Activated CD8-positive, alpha-beta memory T cell treated with anti-CD3 and anti-CD28 coated beads, Interleukin-2, amount 50 U/mL, for 4 hours (primary cell): ENCODE measurements at regions not wholly inside any gene's neighbourhood (a gene's known extent, or its start where the extent isn't known, plus 50 kb on each side); places are given as distances from the start of the nearest gene placed in this dataset.

Source experiments
- DNase-seq: peaks from one replicate; pipeline ENCODE4 v3.0.0-alpha.2; 2020

DNA sequence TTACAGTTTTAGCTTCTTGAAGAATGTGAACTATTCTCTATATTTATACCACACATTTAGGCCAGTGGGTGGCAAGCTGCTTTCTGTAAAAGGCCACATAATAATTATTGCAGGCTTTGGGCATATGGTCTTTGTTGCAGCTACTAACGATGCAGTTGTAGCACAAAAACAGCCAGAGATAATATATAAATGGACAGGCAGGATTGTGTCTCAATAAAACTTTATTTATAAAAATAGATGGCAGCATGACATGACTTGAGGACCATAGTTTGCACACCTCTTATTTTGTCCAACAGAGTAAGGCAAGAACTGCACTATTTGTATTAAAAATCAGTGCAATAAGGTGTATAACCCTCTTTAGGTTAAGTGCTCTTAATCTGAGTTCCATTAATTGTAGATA is 415.0 kb downstream of the ANXA1 start:
- no peak for DNase-seq

- no peak for DNase-seq
Measured at GRCh38 chr9:73573235-73573634, 421.6 kb downstream of the ANXA1 start.

DNA sequence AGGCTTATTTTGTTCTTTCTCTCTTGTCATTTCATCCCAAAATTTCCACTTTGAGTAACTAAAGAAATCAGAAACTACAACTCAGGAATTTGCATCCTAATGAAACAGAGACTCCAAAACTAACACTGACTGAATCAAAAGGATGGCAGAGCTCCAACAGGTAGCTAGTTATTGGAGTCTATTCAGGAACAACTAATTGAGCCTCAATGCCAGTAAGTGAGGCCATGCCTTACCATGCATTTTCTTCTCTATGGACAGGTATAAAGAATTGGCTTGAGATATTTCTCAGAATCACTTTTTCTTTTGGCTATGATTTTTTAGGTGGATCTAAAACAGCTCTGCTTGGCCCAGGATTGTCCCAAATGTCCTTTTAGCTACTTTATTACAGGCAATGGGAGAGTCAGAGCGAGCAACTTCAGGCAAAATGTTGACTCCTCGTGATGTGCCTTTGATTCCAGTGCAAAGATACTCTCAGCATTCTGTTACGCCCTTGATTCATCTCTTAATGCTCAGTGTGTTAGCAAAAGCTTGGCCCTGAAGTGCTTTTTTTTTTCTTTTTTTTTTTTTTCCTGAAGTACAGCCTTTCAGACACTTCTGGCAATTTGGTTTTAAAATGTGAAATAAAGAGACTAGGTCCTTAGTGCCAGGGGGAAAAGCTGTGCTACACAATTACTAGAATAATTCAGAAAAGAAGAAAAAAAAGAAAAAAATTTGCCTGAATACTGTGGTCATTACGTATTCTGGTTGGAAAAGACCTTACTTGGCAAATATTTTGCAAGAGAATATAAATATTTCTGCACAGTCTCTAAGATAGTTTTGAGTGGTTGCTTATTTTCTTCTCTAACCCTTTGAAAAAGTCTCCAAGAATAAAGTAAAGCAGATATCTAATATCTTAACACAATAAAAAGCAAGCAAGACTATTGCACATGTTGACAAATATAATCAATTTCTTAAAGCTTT is 423.7 kb downstream of the ANXA1 start:
- DNase-seq, result no peak

DNA sequence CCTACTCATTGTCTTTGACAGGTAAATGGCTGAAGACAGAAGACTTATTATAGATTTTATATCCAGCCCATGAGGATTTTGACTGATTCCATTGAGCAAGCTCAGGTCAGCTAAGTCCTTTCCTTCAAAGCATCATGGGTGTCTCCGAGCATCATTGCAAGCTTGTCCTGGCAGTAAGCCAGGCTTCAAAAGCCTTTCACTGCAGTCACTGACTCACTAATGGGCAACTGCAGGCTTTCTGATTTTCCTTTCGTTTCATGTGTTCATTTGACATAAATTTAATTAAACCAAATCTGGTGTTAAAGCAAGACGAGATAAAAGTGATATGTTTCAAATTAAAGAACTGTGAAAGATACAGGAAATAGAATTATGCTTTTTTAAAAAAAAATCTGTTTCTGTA is 426.2 kb downstream of the ANXA1 start:
- DNase-seq, result no peak

DNA sequence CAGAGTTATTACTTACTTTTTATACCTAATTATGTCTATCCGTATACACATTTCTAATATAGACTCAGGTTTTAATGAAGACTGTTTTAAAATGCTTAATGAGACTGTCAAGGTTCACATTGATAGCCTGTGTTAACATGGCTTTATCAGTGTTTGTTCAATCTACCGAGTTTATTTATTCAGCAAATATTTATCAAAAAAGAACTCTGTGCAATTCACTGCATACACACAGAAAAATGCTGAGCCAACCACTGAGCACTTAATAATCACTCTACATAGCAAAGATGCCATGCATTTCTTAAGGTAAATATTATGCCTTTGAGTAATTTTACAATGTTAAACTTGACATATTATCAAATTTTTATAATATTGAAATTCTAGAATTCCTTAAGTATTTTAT is 428.2 kb downstream of the ANXA1 start:
- no peak for DNase-seq

- no peak for DNase-seq
Measured at GRCh38 chr9:73583576-73583975, 431.9 kb downstream of the ANXA1 start.

DNA sequence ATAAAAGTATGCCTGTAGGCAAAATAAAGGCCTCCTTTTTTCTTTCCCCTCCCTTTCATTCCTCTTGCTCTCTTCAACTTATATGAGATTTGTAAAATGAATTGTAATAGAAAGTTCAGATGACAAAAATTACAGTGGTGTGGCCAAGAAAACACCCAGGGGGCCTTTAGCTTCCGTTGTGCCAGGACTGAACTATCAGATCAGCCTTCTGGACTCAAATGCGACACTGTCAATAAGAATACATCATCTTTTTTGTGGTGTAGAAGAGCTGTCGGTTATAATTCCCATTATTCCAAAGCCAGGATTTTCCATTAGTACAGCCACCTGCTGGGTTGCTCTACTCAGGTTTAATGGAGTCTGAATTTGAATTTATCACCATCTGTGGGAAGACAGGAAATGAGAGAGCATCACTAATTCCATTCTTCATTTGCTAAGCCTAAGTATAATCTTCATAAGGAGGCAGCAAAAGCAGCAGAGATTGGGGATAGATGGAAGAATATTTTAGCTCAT is 443.4 kb downstream of the ANXA1 start:
- no peak for DNase-seq

- no peak for DNase-seq
Measured at GRCh38 chr9:73596321-73596720, 444.7 kb downstream of the ANXA1 start.

- DNase-seq, result no peak
Measured at GRCh38 chr9:73597039-73597438, 445.4 kb downstream of the ANXA1 start.

DNA sequence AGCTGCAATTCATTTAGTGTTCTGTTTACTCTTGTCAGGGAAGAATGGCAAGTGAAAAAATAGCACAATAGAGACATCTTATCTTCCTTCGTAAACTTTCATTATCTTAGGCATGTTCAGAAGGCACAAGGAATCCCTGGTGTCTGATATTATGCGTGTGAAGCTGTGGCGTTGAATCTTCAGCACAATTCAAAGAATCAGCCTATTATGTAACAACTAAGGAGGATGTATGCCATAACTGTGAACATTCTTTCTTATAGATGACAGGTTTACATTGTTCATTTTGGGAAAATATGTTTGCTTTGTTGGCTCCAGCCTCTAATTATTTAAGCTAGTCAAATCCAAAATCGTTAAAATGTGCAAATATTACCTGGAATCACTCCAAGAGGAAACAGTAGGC is 446.1 kb downstream of the ANXA1 start:
- no peak for DNase-seq

GRCh38 chr9:73609381-73609780 is 457.7 kb downstream of the ANXA1 start:
- no peak for DNase-seq

DNA sequence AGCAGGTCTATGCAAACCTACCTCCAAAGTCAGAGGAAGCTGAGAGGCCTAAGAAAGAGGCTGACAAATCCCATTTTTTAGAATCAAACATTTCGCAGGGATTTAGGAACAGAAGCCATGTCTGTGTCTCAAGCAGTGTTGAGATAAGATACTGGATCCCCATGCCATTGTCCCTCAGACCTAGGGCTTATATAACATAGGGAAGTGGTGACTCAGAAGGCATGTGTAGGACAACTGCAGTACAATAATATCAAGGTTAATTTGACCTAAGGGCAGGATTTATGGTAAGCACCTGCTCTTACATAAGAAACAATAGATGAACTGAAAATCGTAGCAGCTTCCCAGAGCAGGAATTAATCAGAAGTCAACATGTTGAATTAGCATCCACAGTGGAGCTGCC is 459.4 kb downstream of the ANXA1 start:
- no peak for DNase-seq

DNA sequence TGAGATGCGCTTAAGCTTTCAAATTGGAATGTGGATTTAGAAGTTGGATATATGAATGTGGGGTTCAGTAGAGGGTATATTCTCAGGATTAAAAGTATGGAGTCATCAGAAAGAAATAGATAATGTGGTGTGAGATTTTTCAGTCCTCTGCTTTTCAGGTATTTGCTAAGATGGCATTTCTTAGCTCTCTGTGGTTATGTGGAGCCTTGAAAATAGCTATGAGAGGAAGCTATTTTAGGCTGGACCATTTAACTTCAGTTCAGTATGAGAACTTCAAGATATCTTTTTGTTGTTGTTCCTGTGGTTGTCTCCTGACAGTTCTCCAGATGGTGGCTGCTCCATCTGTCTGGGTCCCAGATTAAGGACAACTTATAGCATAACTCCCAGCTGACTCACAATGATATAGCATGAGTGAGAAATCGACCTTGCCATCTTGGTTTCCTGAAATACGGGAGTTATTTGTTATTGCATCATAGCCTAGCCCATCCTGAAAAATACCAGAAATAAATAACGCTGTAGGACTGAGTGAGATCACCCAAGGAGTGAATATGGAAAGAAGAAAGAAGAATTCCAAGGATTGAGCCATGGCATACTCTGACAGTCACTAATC is 461.5 kb downstream of the ANXA1 start:
- DNase-seq, result no peak

DNA sequence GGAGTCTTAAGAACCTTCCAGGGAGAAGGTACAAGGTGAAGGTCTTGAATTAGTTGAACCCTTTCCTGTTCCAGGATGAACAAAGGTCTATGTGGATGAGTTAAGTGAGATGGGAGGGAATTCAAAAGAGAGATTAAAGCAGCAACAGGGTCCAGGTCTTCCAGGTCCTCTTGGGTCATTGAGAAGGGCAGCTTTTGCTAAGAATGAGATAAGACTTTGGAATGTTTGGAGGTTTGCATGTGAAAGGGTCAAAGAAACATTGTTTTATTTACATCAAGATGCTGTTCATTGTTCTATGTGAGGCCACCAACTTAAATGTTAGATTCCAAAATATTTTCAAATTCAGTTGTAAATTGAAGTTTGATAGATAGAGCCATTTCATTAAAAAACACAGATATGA is 463.9 kb downstream of the ANXA1 start:
- no peak for DNase-seq

DNA sequence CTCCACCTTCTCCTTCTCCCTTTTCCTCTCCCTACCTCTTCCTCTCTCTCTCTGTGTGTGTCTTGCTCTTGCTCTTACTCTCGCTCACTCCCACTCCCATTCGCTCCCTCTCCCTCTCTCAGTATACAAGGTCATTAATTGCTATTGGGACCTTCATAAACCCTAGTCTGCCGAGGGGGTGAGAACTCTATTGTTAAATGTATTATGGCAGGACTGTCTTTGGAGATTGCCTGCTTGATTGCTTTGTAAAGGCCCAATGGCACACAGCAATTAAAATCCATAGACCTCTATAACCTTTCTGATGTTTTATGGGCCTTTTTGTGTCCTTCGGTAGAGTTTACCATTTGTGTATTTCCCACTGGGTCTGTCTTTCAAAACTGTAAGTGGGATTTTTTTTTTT is 465.9 kb downstream of the ANXA1 start:
- no peak for DNase-seq

DNA sequence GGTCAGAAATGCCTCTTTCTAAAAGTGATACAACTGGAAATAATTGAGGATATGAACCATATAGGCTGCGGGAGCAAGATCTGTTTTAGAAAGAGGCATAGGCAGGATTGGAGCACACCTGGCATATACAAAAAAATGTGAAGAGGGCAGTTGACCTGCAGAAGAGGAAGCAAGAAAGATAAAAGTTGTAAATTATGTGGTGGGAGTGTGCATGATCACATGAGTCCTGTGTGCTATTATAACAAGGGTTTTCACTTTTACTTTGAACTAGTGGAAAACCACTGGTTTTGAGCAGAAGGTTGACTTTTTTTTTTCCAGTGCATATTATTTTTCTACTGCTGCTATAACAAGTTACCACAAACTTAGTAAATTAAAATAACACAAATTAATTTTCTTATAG is 489.3 kb downstream of the ANXA1 start:
- no peak for DNase-seq

DNA sequence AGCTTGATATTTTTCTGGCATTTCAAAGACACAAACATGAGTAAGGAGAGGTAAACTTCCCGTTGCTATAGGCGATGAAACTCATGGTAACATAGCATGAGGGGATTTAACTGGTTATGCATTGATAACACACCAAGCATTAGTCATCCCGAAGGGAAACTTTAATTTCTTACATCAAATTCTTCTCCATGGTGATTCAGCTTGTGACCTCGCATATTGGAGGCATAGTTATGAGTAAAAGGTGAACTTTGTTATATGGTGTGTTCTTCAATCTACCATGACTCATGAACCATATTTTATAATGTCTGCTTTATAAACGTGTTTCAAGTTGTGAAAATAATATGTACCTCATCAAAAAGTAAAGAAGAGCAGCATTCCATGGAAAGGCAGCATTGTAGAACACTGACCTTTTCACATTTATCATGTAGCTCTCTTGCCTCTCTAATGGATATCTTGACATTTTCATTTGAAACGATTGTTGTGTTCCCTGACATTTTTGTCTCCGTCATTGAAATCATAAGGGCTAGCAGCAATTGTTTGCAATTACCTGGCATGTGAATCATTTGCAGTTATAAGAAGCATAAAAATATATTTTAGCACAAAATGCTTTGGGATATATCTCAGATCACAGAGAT is 491.8 kb downstream of the ANXA1 start:
- DNase-seq, result no peak

DNA sequence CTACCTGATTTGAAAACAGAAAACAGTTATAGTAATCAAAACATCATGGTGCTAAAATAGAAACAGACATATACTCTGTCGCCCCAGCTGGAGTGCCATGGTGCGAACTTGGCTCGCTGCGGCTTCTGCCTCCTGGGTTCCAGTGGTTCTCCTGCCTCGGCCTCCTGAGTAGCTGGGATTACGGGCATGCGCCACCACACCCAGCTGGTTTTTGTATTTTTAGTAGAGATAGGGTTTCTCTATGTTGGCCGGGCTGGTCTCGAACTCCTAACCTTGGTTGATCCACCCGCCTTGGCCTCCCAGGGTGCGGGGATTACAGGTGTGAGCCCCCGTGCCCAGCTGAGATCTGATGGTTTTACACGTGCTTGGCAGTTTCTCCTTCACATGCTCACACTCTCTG is 495.9 kb downstream of the ANXA1 start:
- DNase-seq, result no peak

- DNase-seq, result no peak
Measured at GRCh38 chr9:73649552-73649951, 497.9 kb downstream of the ANXA1 start.

DNA sequence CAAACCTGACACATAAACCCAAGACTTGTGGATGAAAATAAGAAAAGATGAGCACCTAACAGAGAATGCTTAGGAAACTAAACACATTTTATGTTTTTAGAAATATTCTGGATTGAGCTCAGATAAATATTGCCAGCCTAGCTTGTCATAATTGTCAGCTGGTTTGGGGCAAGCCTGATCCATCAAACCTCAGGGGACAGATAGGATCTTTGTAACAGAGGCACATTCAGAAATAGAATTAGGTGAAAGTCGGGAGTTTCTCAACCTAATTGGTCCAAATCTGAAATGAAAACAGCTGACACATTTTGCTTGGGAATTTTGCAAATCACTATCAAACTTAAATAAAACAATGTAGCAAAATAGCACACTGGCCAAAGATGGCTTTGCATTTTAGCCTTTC is 503.7 kb downstream of the ANXA1 start:
- DNase-seq, result no peak

DNA sequence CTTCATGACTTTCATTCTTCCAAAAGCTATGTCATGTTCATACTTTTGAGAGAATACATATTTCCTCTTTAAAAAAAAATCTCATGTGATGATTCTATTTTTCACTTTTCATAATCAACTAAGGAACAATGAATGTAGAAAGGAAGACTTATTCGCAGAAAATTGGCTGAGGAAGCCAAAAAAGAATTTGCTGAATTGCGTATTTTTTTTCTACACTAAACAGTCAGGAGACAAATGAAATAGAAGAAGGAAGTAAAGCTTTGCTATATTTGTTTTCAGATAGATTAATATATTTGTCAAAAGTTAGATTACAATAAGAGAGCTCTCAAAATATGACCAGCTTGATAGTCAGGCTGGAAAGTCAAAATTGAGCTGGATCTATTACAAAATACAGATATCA is 504.2 kb downstream of the ANXA1 start:
- DNase-seq, result no peak

DNA sequence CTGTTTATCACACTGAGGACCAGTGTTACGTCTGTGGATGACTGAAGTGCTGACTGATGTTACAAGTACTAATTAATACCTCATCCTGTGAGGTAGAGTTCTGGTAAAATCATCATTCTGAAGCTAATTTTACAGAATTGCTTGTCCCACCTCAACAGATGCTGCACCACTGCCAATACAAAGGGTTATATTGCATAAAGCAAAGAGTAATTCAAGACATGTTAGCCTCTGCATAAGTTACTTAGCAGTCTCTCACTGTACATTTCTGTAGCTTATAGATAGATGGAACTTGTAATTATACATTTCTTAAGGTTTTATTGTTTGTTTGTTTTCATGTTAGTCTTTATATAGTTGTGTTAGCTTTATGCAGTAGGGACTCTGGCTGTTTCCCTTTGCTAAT is 513.6 kb downstream of the ANXA1 start:
- no peak for DNase-seq

- DNase-seq, result no peak
Measured at GRCh38 chr9:73667749-73668148, 516.1 kb downstream of the ANXA1 start.

GRCh38 chr9:73680831-73681230 is 529.2 kb downstream of the ANXA1 start:
- DNase-seq, result no peak
